Lower lobe of right lung (tissue), 2 donors: ENCODE measurements at regions not wholly inside any gene's neighbourhood (a gene's known extent, or its start where the extent isn't known, plus 50 kb on each side); places are given as distances from the start of the nearest gene placed in this dataset.

Experiments used
- ATAC-seq, 2 donors: fragments of 200-7000 bp; cut with Tn5 transposase; one replicate each; pipeline ENCODE4 v1.9.1; 2020 to 2022; ENCODE audit warnings: mild to moderate bottlenecking in 2 of 2, moderate library complexity in 2 of 2
- DNase-seq: peaks from one replicate; pipeline ENCODE4 v3.0.0-alpha.2; 2020
- H3K27ac ChIP-seq: fragments of 200-600 bp; one replicate; pipeline ENCODE4 v1.8.0; 2022
- H3K27me3 ChIP-seq: fragments of 200-600 bp; one replicate; pipeline ENCODE4 v1.8.0; 2022; ENCODE audit warnings: low read depth
- H3K36me3 ChIP-seq: fragments of 200-600 bp; one replicate; pipeline ENCODE4 v1.8.0; 2022; ENCODE audit warnings: mild to moderate bottlenecking
- H3K4me1 ChIP-seq: fragments of 200-600 bp; one replicate; pipeline ENCODE4 v1.8.0; 2022
- H3K4me3 ChIP-seq: fragments of 200-600 bp; one replicate; pipeline ENCODE4 v1.8.0; 2022; ENCODE audit warnings: mild to moderate bottlenecking
- H3K9me3 ChIP-seq: fragments of 200-600 bp; one replicate; pipeline ENCODE4 v1.8.0; 2022
- intact Hi-C: fragments of 100-400 bp; cut with DNase I; formaldehyde crosslinking; loops from one replicate; pipeline ENCODE4 v1.11.0; 2022
- TF ChIP-seq, protein P1 (sequence below): fragments of 200-600 bp; IDR thresholded peaks from one replicate; pipeline ENCODE4 v1.8.0; 2022; ENCODE audit warnings: antibody characterized with exemption, mild to moderate bottlenecking
- donor health status: DM: no; HTN: yes; CAD: no; lungs with severe emphysema.

DNA sequence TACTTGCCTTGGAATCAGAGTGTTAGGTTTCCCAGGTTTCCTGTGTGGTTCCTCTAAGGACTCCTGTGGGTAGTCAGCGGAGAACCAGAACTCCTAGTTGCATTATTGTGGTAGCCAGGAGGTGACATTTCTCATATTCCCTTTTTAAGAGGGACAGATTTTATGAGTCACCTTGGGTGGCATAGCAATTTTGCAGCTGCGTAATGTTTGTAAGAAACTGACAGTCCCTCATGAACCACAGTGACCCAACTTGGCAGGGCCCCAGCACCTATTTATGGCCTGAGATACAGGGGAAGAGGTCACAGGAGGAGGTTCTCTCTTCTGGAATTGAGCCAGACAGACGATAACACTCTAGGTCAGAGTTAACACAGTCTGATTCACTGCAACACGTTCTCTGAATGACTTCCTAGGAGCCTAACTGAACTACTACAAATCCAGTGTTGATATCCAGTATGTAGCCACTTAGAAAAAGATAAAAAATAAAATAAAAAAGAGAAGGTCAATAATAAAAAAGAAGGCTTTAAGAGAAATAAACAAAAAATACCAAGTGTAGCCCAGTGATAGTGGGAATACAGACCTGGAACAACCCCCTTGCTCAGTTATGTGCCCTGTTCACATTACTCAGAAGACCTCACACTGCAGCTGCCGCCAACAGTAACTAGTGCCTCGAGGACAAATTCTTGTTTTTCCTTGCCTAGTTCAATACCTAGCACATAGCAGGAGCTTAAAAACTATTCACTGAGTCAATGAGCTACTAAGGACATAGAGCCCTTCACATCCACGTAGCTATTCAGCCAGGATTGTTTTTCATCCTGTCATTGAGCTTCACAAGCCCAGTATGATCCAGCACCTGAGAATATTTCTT lies 50.7 kb upstream of the VLDLR start:
- Histone ChIP-seq H3K36me3 (no peaks in the 10 kb centered on the region), H3K27ac (peak overlapping the region; percentile 18), H3K4me1 (peaks cover 7% of the 10 kb centered on the region), H3K27me3 (no peaks in the 10 kb centered on the region), H3K9me3 (no peaks in the 10 kb centered on the region), H3K4me3 (no peak overlapping the region)
- intact Hi-C loops = no loop called here
- peak; percentile 87 to 91 for ATAC-seq
- peak; percentile 87 for DNase-seq
- TF ChIP-seq, protein P1, sequence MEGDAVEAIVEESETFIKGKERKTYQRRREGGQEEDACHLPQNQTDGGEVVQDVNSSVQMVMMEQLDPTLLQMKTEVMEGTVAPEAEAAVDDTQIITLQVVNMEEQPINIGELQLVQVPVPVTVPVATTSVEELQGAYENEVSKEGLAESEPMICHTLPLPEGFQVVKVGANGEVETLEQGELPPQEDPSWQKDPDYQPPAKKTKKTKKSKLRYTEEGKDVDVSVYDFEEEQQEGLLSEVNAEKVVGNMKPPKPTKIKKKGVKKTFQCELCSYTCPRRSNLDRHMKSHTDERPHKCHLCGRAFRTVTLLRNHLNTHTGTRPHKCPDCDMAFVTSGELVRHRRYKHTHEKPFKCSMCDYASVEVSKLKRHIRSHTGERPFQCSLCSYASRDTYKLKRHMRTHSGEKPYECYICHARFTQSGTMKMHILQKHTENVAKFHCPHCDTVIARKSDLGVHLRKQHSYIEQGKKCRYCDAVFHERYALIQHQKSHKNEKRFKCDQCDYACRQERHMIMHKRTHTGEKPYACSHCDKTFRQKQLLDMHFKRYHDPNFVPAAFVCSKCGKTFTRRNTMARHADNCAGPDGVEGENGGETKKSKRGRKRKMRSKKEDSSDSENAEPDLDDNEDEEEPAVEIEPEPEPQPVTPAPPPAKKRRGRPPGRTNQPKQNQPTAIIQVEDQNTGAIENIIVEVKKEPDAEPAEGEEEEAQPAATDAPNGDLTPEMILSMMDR = no peak
